Peyer's patch (tissue), 4 donors: ENCODE measurements at regions not wholly inside any gene's neighbourhood (a gene's known extent, or its start where the extent isn't known, plus 50 kb on each side); places are given as distances from the start of the nearest gene placed in this dataset.
"Not testable (repeated sequence)": the region's sequence is repeated elsewhere in the genome, so short reads cannot be mapped to it uniquely, and the experiment has no call there.

ENCODE experiments used
- DNase-seq, 3 donors: peaks; one replicate each; pipeline ENCODE4 v3.0.0-alpha.2; 2017 to 2019
- H3K27ac ChIP-seq, 4 donors: fragments of 200-600 bp; sonication (generic); one replicate each; pipeline ENCODE4 v1.5.1; 2016 to 2019
- H3K27me3 ChIP-seq, 2 donors: fragments of 200-600 bp; sonication (generic); one replicate each; pipeline ENCODE4 v1.5.1; 2019
- H3K36me3 ChIP-seq, 3 donors: fragments of 200-600 bp; sonication (generic); one replicate each; pipeline ENCODE4 v1.5.1; 2016 to 2019
- H3K4me1 ChIP-seq, 4 donors: fragments of 200-600 bp; sonication (generic); one replicate each; pipeline ENCODE4 v1.5.1; 2016 to 2019
- H3K4me3 ChIP-seq, 4 donors: fragments of 200-600 bp; sonication (generic); 1 replicate in 3 of 4; 2 replicates in 1 of 4; pipeline ENCODE4 v1.5.1; 2016 to 2019; ENCODE audit warnings: mild to moderate bottlenecking in 1 of 4
- H3K9me3 ChIP-seq, 4 donors: fragments of 200-600 bp; sonication (generic); one replicate each; pipeline ENCODE4 v1.5.1; 2016 to 2019; ENCODE audit warnings: mild to moderate bottlenecking in 1 of 4
- POLR2A ChIP-seq, 2 donors: fragments of 450-650 bp; IDR thresholded peaks; one replicate each; pipeline ENCODE4 v1.5.1; 2017; ENCODE audit warnings: antibody characterized with exemption in 2 of 2, mild to moderate bottlenecking in 2 of 2, moderate library complexity in 2 of 2
- TF ChIP-seq, protein P1 (sequence below), 6 experiments: fragments of 450-650 bp in 4 of 6; fragments of 200-600 bp in 2 of 6; sonication (generic) in 1 of 6; IDR thresholded peaks; one replicate each; pipeline ENCODE4 v1.5.1; 2017 to 2019; ENCODE audit warnings: antibody characterized with exemption in 6 of 6, mild to moderate bottlenecking in 3 of 6, moderate library complexity in 1 of 6

DNA sequence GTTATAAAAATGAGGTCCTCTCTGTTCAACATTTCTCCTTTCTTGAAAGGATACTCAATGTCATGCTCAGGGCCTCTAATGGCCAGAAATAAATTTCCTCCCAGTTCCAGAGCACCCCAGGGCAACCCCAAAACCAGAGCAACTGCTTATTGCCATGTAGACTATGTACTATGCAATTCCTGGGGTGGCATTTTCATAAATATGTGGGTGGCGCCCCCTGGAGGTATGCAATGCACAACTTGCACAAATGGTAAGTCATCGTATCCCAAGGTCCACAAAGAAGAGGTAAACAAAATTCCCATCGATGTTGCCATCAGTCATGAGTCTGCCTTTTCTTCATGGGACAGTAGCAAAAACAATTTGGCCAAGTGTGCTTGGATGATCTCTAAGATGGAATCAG lies 98.6 kb upstream of the DEFB108B start:
- not testable (repeated sequence) for H3K9me3 ChIP-seq, H3K27ac ChIP-seq, H3K36me3 ChIP-seq, H3K4me1 ChIP-seq, H3K27me3 ChIP-seq, H3K4me3 ChIP-seq
- DNase-seq = peak in 1 of 3 donors; percentile 59
- TF ChIP-seq, protein P1, sequence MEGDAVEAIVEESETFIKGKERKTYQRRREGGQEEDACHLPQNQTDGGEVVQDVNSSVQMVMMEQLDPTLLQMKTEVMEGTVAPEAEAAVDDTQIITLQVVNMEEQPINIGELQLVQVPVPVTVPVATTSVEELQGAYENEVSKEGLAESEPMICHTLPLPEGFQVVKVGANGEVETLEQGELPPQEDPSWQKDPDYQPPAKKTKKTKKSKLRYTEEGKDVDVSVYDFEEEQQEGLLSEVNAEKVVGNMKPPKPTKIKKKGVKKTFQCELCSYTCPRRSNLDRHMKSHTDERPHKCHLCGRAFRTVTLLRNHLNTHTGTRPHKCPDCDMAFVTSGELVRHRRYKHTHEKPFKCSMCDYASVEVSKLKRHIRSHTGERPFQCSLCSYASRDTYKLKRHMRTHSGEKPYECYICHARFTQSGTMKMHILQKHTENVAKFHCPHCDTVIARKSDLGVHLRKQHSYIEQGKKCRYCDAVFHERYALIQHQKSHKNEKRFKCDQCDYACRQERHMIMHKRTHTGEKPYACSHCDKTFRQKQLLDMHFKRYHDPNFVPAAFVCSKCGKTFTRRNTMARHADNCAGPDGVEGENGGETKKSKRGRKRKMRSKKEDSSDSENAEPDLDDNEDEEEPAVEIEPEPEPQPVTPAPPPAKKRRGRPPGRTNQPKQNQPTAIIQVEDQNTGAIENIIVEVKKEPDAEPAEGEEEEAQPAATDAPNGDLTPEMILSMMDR (IDR thresholded peaks at IDR 0.05) = peak in 3 of 6 experiments; percentile 46 to 51 (median 50)

DNA sequence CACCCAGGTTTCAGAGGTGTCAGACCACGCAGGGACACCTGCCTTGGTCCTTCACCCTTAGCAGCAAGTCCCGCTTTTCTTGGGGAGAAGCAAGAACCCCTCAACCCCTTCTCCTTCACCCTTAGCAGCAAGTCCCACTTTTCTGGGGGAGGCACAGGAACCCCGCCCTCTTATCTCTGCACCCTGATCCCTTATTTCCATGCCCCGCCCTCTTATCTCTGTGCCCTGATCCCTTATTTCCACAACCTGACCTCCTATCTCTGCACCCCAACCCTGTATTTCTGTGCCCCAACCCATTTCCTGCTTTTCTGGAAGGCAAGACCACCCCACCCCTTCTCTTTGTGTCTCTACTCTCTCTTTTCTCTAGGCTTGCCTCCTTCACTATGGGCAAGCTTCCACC lies 94.7 kb upstream of the DEFB108B start:
- H3K9me3 ChIP-seq, DNase-seq, H3K4me3 ChIP-seq, H3K27me3 ChIP-seq, H3K36me3 ChIP-seq, H3K27ac ChIP-seq, H3K4me1 ChIP-seq: not testable (repeated sequence)

- not testable (repeated sequence) for H3K36me3 ChIP-seq, DNase-seq, H3K27ac ChIP-seq, H3K4me1 ChIP-seq, H3K27me3 ChIP-seq, H3K9me3 ChIP-seq, H3K4me3 ChIP-seq
Observed at GRCh38 chr11:71743385-71743784, 89.6 kb upstream of the DEFB108B start.

DNA sequence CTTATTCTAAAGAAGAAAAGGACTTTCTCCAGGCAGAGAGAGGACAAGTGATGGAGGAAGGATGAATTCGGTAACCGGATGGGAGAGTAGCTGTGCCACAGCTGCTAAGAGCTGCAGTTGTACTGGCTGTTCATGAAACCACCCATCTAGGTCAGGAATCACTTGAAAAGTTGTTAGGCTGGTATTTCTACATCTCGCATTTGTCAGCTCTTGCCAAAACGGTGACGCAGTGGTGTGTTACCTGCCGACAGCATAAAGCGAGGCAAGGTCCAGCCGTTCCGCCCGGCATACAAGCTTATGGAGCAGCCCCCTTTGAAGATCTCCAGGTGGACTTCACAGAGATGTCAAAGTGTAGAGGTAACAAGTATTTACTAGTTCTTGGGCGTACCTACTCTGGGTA lies 87.3 kb upstream of the DEFB108B start:
- not testable (repeated sequence) for H3K36me3 ChIP-seq, H3K4me1 ChIP-seq, H3K9me3 ChIP-seq, H3K27me3 ChIP-seq
- peak in 1 of 3 donors; percentile 58 for DNase-seq
- Histone ChIP-seq H3K27ac (peak overlapping the region in 3 of 4 donors; percentile 35 to 67 (median 49)), H3K4me3 (peak overlapping the region in 3 of 4 donors; percentile 5 to 36 (median 28))
- TF ChIP-seq POLR2A (IDR thresholded peaks at IDR 0.05) = peak; percentile 23 to 60

DNA sequence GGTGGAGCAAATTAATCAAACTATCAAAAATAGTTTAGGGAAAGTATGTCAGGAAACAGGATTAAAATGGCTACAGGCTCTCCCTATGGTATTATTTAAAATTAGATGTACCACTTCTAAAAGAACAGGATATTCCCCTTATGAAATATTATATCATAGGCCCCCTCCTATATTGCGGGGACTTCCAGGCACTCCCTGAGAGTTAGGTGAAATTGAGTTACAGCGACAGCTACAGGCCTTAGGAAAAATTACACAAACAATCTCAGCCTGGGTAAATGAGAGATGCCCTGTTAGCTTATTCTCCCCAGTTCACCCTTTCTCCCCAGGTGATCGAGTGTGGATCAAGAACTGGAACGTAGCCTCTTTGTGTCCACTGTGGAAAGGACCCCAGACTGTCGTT lies 86.7 kb upstream of the DEFB108B start:
- H3K4me1 ChIP-seq, H3K27me3 ChIP-seq, H3K36me3 ChIP-seq, H3K9me3 ChIP-seq, DNase-seq: not testable (repeated sequence)
- Histone ChIP-seq H3K4me3 (peak overlapping the region in 3 of 4 donors; percentile 5 to 36 (median 28)), H3K27ac (peak overlapping the region in 3 of 4 donors; percentile 35 to 67 (median 49))
- TF ChIP-seq, protein P1 (IDR thresholded peaks at IDR 0.05) = peak in 3 of 6 experiments; percentile 52 to 60 (median 55)

GRCh38 chr11:71748965-71749620 lies 83.9 kb upstream of the DEFB108B start:
- DNase-seq = peak in 1 of 3 donors; percentile 65
- H3K27ac ChIP-seq = peak overlapping the region in 3 of 4 donors; percentile 42 to 46 (median 43)
- H3K4me1 ChIP-seq, H3K9me3 ChIP-seq, H3K36me3 ChIP-seq, H3K27me3 ChIP-seq, H3K4me3 ChIP-seq: not testable (repeated sequence)

- not testable (repeated sequence) for H3K4me1 ChIP-seq, H3K4me3 ChIP-seq, H3K27me3 ChIP-seq, H3K36me3 ChIP-seq, H3K9me3 ChIP-seq, H3K27ac ChIP-seq, DNase-seq
- TF ChIP-seq, protein P1 (IDR thresholded peaks at IDR 0.05) = peak in 1 of 6 experiments; percentile 22
Observed at GRCh38 chr11:71750908-71751307, 82.1 kb upstream of the DEFB108B start.

DNA sequence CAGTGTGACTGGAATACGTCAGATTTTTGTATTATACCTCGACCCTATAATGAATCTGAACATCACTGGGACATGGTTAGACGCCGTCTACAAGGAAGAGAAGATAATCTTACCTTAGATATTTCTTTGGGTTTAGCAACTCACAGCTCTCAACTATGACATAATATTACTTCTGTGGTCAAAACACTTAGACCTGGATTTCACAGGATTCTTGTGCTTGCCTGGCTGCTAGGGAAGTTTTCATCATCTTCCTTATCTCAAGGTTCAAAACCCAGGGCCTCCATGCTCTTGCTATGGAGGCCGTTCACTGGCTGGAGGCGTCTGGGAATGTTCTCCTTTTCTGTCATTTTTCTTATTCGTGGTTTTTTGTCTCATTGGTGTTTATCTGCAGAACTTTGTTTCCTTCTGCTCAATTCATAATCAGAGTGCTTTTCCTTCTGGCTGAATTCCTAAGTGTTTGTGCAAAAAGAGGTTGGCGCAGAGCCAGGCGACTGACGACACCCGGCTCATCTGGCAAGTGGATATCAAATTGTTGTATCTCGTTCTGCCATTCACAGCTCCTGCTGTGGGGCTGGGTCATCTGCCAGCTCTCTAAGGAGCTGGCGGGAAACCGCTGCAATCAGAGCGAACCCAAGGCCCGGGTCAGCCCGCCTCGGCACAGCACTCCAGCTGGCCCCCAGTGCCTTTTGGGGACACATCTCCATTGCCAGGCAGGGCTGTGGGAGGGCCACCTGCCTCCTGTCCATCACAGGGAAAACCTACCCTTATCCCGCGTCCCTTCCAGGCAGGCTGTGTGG lies 68.1 kb upstream of the DEFB108B start:
- not testable (repeated sequence) for H3K4me1 ChIP-seq, H3K27ac ChIP-seq, H3K4me3 ChIP-seq, H3K27me3 ChIP-seq, DNase-seq, H3K36me3 ChIP-seq, H3K9me3 ChIP-seq

- not testable (repeated sequence) for H3K4me1 ChIP-seq, H3K27ac ChIP-seq, H3K9me3 ChIP-seq, DNase-seq, H3K4me3 ChIP-seq, H3K36me3 ChIP-seq, H3K27me3 ChIP-seq
Observed at GRCh38 chr11:71767016-71767415, 66.0 kb upstream of the DEFB108B start.

DNA sequence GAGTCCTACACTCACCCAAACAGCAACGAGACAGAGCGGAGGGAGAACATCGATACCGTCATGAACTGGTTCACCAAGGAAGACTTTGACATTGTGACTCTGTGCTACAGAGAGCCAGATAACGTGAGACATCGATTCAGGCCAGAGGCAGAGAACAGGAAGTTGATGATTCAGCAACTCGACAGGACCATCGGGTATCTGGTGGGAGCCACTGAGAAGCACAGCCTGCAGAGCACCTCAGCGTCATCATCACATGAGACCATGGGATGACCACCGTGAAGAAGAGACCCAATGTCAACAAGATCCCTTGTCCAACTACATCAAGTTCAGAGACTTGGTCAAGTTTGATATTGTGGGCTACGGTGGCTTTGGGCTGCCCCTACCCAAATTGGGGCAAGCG lies 60.8 kb upstream of the DEFB108B start:
- not testable (repeated sequence) for H3K27ac ChIP-seq, H3K4me1 ChIP-seq, H3K27me3 ChIP-seq, H3K9me3 ChIP-seq, H3K36me3 ChIP-seq, DNase-seq, H3K4me3 ChIP-seq
